A204.1 (cell line): ENCODE measurements at regions not wholly inside any gene's neighbourhood (a gene's known extent, or its start where the extent isn't known, plus 50 kb on each side); places are given as distances from the start of the nearest gene placed in this dataset.
"Not testable (repeated sequence)": the region's sequence is repeated elsewhere in the genome, so short reads cannot be mapped to it uniquely, and the experiment has no call there.

Experiments
- FAIRE-seq: peaks from 2 replicates; lab custom pipeline; 2012; peaks lifted over from hg19 to GRCh38; lab: Jason Lieb, UNC

GRCh38 chr6:139912735-139913400 is 538.4 kb upstream of the CITED2 start:
- no peak for FAIRE-seq

GRCh38 chr6:139909992-139910391 is 535.5 kb upstream of the CITED2 start:
- FAIRE-seq: no peak

- no peak for FAIRE-seq
These were observed 531.1 kb upstream of the CITED2 start for GRCh38 chr6:139905404-139906052.

GRCh38 chr6:139904568-139904967 is 530.1 kb upstream of the CITED2 start:
- no peak for FAIRE-seq

GRCh38 chr6:139904158-139904533 is 529.7 kb upstream of the CITED2 start:
- no peak for FAIRE-seq

- no peak for FAIRE-seq
These were observed 529.1 kb upstream of the CITED2 start for GRCh38 chr6:139903411-139904157.

- no peak for FAIRE-seq
These were observed 520.9 kb upstream of the CITED2 start for GRCh38 chr6:139895205-139895793.

- no peak for FAIRE-seq
These were observed 519.8 kb upstream of the CITED2 start for GRCh38 chr6:139894271-139894670.

- FAIRE-seq: no peak
These were observed 517.0 kb upstream of the CITED2 start for GRCh38 chr6:139891471-139891870.

GRCh38 chr6:139888681-139889122 is 514.3 kb upstream of the CITED2 start:
- no peak for FAIRE-seq

GRCh38 chr6:139887275-139887674 is 512.8 kb upstream of the CITED2 start:
- no peak for FAIRE-seq

GRCh38 chr6:139886396-139886795 is 511.9 kb upstream of the CITED2 start:
- FAIRE-seq: no peak

- no peak for FAIRE-seq
These were observed 511.5 kb upstream of the CITED2 start for GRCh38 chr6:139885909-139886308.

GRCh38 chr6:139883776-139884175 is 509.3 kb upstream of the CITED2 start:
- no peak for FAIRE-seq

- no peak for FAIRE-seq
These were observed 508.7 kb upstream of the CITED2 start for GRCh38 chr6:139882977-139883728.

GRCh38 chr6:139882234-139882633 is 507.8 kb upstream of the CITED2 start:
- no peak for FAIRE-seq

- no peak for FAIRE-seq
These were observed 507.3 kb upstream of the CITED2 start for GRCh38 chr6:139881728-139882211.

GRCh38 chr6:139881236-139881635 is 506.8 kb upstream of the CITED2 start:
- no peak for FAIRE-seq

- no peak for FAIRE-seq
These were observed 505.4 kb upstream of the CITED2 start for GRCh38 chr6:139879823-139880356.

- FAIRE-seq: not testable (repeated sequence)
These were observed 504.8 kb upstream of the CITED2 start for GRCh38 chr6:139879241-139879640.

- no peak for FAIRE-seq
These were observed 503.5 kb upstream of the CITED2 start for GRCh38 chr6:139877828-139878405.
